NCI-H1417 (cell line): ENCODE measurements at regions not wholly inside any gene's neighbourhood (a gene's known extent, or its start where the extent isn't known, plus 50 kb on each side); places are given as distances from the start of the nearest gene placed in this dataset.

Experiments used
- DNase-seq, 3 experiments: peaks; one replicate each; lab custom pipeline; 2025; lab: John Stamatoyannopoulos, UW

GRCh38 chr5:107293541-107294210 is 377.1 kb downstream of the EFNA5 start:
- DNase-seq, result no peak

DNA sequence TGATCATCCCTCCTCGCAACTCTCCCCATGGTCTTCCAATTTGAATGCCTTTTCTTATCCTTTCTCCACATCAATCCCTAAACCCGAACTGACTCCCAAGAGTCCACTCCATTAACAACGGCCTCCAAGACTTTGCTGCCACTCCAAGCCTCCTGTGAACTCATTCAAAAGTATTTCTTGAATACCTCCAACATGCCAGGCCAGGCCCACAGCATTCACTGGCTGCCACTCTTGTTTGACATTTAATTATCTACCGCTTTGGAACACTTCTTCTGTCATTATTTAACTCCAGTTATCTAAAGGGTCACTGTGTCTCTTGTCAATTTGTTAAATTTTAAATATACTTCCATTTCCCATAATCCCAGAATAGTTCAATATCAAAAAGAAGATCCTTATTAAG is 378.9 kb downstream of the EFNA5 start:
- DNase-seq, result no peak

GRCh38 chr5:107290780-107291398 is 379.8 kb downstream of the EFNA5 start:
- DNase-seq, result no peak

GRCh38 chr5:107289030-107289714 is 381.6 kb downstream of the EFNA5 start:
- DNase-seq, result no peak

DNA sequence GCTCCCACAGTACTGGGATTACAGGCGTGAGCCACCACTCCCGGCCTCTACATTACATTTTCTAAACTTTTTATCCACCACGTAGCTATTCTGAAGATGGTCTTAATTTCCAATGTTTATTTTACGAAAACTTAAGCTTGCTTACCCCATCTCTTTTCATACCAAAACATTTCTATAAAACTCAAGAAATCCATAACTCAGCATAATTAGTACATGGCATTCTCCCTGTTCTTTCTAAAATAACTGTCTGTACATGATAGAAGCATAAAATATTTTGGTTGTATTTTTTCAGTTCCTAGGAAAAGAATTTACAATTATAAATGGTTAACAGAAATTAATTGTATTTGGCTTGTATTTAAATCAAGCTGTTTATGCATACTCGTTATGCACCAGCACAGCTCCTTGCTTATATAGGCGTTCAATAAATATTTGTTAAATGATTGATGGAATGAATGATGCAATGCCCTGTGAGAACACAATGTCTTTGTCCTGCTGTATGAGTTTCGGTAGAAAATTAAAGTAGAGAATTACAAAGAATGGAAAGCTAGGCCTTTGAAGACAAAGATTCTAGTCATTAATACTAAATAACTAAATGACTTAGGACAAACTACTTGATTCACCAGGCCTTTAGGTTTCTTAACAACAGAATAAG is 384.2 kb downstream of the EFNA5 start:
- no peak for DNase-seq

GRCh38 chr5:107285772-107286171 is 385.0 kb downstream of the EFNA5 start:
- DNase-seq, result no peak

DNA sequence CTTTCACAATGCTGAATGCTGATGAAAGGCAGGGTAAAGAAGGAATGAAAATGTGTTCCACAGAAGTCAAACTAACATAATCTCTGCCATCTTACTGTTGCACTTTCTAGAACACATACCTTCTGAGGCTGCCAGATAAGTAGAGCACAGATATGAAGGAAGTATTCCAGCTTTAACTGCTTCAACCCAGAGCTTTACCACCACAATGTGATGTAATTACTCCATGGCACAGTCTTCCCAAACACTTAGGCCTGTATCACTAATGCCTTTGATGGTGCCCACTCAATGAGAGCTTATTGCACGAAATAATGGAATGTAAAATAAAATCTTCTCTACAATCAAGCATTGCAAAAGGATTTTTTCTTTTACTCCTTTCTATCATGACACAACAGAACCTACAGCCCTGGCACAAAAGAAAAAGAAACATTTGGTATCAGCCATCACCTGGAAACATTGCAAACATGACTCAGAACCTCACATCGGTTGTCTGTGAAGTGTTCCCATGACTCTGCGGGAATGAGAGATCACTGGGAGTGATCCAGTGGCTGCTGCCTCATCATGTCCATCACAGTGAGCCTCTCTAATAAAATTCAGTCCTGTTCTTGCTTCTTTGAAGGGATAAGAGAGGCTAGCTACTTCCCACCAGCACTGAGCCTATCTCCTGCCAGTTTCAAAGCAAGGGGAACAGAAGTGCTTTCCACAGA is 385.8 kb downstream of the EFNA5 start:
- no peak for DNase-seq

GRCh38 chr5:107282061-107282460 is 388.7 kb downstream of the EFNA5 start:
- no peak for DNase-seq

- no peak for DNase-seq
Observed at GRCh38 chr5:107278774-107279173, 392.0 kb downstream of the EFNA5 start.

DNA sequence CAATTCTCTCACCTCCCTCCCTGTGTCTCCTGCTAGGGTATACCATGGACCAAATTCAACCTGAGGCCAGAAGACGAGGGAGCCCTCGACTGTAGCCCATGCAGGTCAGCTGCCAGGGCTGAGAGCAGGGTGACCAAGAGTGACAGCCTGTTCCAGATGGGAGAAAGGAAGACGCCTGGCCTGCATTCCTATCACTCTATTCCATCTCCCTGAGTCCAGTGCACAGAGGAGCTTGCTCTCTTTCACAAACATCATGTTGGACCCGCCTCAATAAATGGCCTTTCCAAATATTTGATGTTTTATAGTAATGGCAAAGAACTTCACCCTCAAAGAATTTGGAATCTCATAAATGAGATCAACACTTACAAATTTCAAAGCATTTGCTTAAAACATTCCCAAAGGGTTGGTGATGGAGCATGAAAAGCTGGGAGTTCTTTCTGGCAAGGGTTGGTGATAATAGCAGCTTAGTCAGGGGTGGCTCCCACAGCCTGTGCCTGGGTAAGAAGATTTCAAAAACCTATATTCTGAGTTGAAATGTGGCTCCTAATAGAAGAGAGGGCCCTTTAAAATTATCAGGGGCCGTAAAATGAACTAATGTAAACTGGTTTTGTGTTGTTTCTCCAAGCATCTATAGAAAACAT is 393.1 kb downstream of the EFNA5 start:
- DNase-seq, result no peak

- no peak for DNase-seq
Observed at GRCh38 chr5:107275333-107275732, 395.4 kb downstream of the EFNA5 start.

DNA sequence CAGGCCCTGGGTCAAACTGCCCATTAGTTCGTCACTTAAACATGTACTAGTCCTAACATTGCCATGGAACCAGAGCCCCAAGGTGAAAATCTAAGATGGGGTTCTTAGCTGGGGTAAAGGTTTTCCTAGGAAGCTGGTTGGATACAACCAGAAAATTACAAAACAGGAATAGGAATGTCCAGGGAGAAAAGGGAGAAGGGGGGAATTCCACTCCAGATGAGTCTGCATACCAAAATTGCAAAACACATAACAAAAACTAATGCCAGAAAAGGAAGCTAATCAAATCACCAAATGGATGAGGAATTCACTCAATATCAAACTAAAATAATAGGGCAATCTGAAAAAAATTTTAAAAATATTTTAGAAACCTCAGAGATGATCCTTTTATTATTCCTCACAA is 396.2 kb downstream of the EFNA5 start:
- DNase-seq, result no peak

DNA sequence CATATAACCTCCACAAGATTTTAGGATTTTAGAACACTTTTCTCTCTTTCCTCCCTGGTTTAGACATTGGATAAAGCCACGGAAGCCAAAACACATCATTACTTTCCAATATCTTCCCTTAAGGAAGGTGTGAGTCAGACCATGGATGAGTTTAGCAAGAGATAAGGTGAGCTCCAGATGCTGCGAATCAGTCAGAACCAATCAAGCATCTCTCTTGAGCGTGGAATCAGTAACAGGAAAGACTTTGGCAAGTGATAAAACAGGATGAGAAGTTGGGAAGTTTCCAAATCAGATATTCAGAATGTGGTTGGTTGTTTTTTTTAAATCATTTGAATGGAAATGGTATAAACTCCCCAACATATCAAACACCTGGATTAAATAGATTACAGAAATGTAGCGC is 397.8 kb downstream of the EFNA5 start:
- DNase-seq, result no peak

DNA sequence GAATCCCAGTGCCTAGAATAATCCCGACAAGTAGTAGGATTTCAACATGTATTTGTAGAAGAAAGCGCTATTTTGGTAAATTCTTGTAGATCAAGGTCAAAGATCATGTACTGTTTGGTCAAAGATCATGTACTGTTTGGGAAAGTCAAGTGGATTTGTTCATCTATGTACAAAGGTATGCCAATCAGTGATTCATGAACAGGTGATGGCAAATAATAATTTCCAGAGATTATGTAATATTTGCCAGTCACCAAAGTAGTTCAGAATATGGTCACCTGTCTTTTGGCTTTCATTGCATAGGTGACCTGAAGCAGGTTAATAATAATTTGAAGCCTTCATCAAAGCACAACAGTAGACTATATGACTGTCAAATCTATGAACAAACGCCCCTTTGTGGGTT is 398.2 kb downstream of the EFNA5 start:
- no peak for DNase-seq

DNA sequence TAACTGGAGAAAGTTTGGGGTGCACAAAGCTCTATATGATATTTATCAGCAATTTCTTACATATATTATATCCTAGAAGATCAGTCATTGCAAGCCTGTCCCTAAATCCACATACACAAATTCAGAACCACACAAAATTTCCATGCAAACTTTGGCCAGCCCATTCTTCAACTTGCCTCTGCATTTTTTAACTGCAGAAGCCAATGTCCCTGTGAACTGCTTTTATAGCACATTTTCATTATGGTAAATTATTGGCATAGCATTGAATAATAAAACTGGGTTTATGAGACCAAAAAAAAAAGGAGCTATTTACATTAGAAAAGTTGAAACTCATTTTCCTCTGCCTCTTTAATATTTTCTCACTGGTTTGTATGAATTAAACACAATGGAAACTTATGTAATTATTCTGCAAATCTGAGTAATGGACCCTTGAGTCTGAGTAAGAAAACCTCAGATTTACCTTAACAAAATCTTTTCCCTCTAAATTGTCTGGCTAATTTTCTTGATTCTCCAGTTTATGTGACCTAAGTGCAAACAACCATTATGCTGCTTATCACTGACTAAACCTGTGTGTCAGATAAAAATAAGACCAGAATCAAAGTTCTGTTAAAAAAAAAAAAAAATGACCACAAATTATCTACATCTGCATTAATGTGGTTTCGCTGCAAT is 398.9 kb downstream of the EFNA5 start:
- no peak for DNase-seq

DNA sequence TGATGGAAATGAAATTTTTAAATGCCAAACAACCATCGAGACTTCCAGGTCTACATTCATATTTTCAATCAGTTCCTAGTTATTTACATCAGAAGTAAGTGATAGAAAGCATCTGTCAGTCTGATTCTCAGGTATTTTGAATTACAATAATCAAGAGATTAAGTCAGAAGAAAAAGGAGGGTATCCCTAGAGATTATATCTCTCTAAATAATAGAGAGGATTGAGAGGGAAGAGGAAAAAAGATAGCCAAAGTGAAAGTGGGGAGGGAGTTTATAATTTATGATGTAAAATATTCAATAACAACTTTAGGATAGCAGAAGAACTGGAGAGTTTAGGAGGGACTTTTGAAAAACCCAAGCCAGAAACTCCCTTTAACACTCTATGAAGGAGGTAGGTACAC is 400.2 kb downstream of the EFNA5 start:
- no peak for DNase-seq

DNA sequence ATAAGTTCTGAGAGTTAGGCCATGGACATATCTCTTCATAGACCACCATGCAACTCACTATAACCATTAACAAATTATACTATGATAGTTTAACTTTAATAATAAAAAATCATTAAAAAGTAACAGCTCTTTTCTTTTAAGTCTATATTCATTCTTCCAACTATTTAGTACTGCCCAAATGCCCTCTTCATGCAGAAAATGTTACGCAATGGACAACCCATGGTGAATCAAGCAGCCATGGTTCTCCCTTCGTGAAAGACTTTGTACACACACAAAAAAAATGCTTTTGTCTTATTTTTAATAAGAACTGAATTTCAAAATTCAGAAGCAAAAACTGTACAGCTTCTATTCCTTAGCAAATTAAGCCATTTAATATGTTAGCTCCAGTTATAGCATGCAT is 401.1 kb downstream of the EFNA5 start:
- no peak for DNase-seq

- DNase-seq, result no peak
Observed at GRCh38 chr5:107269256-107269655, 401.5 kb downstream of the EFNA5 start.

GRCh38 chr5:107268241-107268640 is 402.5 kb downstream of the EFNA5 start:
- DNase-seq, result no peak

DNA sequence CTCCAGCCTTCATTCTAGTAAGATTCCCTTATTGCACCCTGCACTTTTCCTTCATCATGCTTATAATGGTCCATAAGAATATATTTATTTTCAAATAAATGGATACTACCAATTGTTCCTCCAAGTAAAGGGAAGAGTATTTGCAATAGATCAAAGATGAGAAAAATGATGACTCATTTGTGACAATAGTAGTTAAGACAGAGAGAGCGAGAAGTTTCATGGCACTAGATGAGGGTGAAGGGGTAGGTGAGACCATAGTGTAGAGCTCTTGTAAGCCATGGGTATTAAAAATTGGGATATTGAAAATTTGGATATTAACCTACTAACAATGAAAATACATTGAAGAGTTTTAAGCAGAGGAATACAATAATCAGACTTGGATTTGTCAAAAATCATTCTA is 404.6 kb downstream of the EFNA5 start:
- no peak for DNase-seq

- no peak for DNase-seq
Observed at GRCh38 chr5:107265193-107265592, 405.5 kb downstream of the EFNA5 start.
